DMS53 (cell line): ENCODE measurements at regions not wholly inside any gene's neighbourhood (a gene's known extent, or its start where the extent isn't known, plus 50 kb on each side); places are given as distances from the start of the nearest gene placed in this dataset.
A peak's percentile ranks its signal among the peaks of the same experiment; 100 is the strongest.

ENCODE experiments used
- DNase-seq: peaks from one replicate; lab custom pipeline; 2025; lab: John Stamatoyannopoulos, UW

- no peak for DNase-seq
Measured at GRCh38 chr3:68057637-68058320, 403.4 kb upstream of the SUCLG2 start.

GRCh38 chr3:68056556-68056955 is 402.1 kb upstream of the SUCLG2 start:
- DNase-seq: no peak

DNA sequence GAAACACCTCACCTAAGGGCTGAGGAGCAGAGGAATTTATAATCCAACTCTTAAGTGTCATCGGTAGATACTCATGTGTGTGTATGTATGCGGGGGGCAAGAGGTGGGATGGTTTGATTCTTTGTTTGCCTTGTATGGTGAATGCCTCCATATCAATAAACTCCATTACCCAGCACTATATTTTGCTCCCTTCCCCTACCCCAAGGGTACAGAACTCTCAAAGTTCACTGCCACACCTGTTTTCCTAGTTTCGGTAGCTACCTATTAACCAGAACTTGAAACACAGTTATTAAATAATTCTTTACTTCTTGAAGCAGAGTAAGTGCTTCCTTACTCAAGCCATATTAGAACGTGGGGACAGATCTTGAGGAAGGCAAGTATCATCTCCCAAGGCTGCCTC is 400.8 kb upstream of the SUCLG2 start:
- DNase-seq: no peak

GRCh38 chr3:68049776-68050175 is 395.4 kb upstream of the SUCLG2 start:
- DNase-seq: no peak

DNA sequence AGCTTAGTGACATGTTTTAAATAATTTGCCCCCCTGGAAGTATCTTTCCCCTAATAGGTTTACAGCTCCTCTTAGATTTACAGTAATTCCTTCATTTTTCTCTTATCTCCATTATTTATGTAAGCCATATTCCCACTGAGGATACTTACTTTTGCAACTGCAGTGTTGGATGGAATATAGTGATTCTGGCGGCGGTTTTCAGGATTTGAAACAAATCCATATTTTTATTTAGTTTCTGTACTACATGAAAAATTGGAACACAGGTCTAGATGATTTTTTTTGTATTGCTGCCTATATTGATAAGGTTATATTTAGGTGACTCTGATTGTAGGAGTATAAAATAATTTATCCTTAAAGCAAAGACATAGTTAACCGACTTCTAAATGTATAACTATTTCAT is 391.6 kb upstream of the SUCLG2 start:
- no peak for DNase-seq

GRCh38 chr3:68033867-68034266 is 379.5 kb upstream of the SUCLG2 start:
- peak; percentile 12 for DNase-seq

DNA sequence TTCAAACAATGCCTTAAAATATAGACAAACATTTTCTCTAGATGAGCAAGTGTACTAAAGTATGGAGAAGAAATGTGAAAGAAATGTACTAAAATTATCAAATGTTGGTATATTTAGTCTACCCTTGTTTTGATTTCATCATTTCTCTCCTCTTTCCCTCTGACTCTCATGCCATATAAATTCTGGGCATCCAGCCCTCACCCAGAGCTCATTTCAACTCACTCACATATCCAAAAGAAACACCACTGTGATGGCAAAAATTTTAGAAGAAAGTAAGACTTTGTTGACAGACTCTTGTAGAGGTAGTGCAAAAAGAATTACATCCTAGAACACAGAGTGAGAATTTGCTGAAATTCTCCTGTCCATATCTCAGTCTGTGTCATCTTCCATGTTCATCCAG is 377.8 kb upstream of the SUCLG2 start:
- DNase-seq: no peak

GRCh38 chr3:68025189-68025588 is 370.8 kb upstream of the SUCLG2 start:
- DNase-seq: no peak

DNA sequence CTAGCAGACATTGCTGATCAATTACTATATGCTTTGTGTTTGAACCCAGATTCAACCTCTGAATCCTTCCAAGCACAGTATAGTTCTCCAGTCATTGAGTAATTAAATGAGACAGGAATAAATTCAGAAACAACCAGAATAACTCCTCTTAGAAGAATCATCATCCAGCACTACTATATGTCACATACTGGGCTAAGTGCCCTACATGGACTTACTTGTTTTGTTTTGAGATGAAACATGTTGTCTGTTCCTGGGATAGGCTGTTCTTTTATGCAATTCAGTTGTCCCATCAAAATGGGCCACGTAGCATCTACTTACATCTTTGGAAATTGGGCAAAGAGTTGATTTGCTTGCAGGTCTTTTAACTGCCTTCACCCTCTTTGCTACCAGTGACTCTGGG is 365.5 kb upstream of the SUCLG2 start:
- DNase-seq: no peak

- DNase-seq: peak; percentile 0
Measured at GRCh38 chr3:68018275-68018674, 363.9 kb upstream of the SUCLG2 start.

- peak; percentile 2 for DNase-seq
Measured at GRCh38 chr3:68017069-68017468, 362.7 kb upstream of the SUCLG2 start.

DNA sequence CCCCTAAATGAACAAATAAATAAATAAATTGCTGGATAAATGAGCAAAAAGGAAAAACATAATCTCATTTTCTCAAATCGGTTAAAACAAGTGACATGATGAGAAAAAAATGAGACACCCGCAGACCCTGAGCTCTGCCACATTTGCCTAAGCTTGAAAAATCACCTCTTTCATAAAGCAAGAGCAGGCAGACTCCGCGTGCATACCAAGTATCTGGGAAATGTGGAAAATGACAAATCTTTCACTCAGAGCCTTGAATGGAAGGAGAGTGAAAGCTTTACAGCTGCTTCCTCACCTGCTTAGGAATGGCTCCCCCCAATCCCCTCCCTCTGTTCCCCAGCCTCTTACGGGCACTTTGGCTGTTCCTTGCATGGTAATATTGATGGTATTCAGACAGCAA is 355.5 kb upstream of the SUCLG2 start:
- no peak for DNase-seq

GRCh38 chr3:68007621-68008226 is 353.3 kb upstream of the SUCLG2 start:
- DNase-seq: no peak

- DNase-seq: no peak
Measured at GRCh38 chr3:68006646-68007045, 352.2 kb upstream of the SUCLG2 start.

DNA sequence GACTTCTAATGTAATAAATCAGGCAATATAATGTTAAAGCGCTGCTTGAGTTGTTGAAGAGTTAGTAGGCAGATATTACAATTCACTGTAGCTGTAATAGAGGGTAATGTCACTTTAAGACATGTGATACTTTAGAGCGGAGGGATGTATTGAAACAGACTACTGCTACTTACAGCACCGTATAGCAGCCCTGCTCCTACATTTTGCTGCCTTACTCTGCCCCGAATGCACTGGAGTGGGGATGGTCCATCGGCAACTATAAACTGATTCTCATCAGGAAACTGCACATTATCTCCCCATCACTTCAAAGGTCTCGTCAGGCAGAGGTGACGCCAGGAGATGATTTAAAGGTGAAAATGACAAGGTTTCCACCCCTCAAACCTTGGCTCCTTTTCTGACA is 349.7 kb upstream of the SUCLG2 start:
- DNase-seq: no peak

GRCh38 chr3:67998281-67998680 is 343.9 kb upstream of the SUCLG2 start:
- no peak for DNase-seq

- no peak for DNase-seq
Measured at GRCh38 chr3:67995206-67995605, 340.8 kb upstream of the SUCLG2 start.

- DNase-seq: no peak
Measured at GRCh38 chr3:67986706-67987105, 332.3 kb upstream of the SUCLG2 start.

DNA sequence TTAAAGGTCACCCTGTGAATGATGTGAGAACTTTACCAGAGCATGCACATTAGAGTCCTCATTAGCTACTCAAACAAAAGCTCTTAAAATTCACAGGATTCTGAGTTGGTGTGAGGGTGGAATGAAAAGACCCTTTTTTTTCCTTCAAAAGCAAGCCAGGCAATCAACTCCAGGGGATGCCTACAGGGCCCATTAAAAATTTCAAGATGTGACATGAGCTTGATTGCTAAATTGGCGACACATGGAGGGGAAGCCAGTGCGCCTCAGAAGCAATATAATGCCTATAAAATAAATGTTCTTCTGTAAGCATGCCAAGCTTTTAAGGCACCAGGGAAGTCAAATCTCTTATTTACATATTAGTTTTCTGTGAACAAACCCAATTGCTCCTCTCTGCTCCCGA is 328.8 kb upstream of the SUCLG2 start:
- no peak for DNase-seq

DNA sequence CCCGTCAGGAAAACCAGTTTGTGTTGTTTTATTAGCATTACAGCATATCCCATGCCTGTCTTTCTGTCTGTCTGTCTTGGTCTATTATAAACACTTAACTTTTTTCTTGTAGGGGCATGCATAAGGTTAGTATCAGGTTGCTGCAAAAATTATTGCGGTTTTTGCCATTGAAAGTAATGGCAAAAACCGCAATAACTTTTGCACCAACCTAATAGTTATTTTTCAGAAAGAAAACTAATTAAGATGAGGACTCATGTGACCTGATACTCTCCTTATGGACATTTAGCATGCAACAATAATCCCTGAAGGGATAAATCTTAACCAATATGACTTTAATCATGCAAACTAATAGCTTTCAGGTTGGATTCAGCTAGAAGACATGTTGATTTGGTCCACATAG is 326.7 kb upstream of the SUCLG2 start:
- DNase-seq: peak; percentile 0

DNA sequence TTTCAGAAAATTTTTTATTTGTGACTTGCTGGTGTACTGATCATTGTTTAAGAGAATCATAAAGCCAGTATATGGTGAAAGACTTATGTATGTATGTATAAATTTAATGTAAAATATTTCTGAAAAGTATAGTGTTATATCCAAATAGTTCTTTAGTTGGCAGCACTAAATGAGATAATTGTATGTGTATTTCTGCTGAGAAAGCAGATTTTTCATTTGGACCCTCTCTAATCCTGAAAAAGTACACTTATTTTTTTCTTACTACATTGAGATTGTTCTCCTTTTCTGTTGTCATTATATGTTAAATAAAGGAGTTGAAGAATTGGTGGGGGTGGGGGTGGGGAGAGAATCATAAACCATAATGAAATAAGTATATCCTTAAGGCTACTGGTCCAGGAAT is 324.9 kb upstream of the SUCLG2 start:
- DNase-seq: no peak

GRCh38 chr3:67977762-67978161 is 323.4 kb upstream of the SUCLG2 start:
- no peak for DNase-seq

DNA sequence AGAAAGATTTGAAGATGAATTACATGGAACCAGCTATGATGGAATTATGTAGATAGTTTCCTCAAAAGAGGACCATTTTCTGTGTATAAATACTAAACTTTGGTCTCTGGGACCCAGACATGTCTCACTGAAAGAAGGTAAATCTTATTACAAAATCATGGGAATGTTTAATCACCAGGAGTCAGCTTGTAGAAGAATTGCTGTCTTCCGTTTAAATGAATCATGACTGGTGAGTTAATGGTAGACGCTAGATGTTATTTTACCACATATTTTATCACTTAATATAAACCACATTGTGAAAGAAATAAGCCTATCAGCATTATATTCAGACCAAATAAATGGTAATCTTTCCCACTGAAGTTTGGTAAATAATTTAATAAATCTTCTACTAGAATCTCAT is 322.3 kb upstream of the SUCLG2 start:
- no peak for DNase-seq

DNA sequence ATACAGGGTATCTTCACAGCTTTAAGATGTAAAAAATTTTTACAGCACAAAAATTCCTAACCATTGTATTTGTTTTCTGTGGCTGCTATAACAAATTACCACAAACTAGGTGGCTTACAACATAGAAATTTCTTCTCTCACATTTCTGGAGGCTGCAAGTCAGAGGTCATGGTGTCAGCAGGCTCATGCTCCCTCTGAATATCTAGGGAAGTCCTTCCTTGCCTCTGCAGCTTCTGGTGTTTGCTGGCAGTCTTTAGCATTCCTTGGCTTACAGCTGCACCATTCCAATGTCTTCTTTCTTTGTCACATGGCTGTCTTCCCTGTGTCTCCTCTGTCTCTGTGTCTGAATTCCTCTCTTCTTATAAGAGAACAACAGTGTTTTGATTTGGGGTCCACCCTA is 310.2 kb upstream of the SUCLG2 start:
- DNase-seq: no peak
